SU-DHL-6 (cell line): ENCODE measurements at regions not wholly inside any gene's neighbourhood (a gene's known extent, or its start where the extent isn't known, plus 50 kb on each side); places are given as distances from the start of the nearest gene placed in this dataset.

Experiments used
- CTCF ChIP-seq: fragments of 200-600 bp; sonication (generic); IDR thresholded peaks from one replicate; pipeline ENCODE4 v1.5.1; 2017; ENCODE audit warnings: antibody characterized with exemption, mild to moderate bottlenecking, low read length, moderate library complexity; ENCODE audit not compliant: insufficient read depth, poor library complexity, severe bottlenecking
- EZH2phosphoT487 ChIP-seq: fragments of 200-600 bp; sonication (generic), shearing (Covaris generic); conservative IDR thresholded peaks from 2 replicates; pipeline ENCODE4 v1.6.1; 2018; ENCODE audit warnings: mild to moderate bottlenecking, antibody characterized with exemption, low read length, moderate library complexity, mixed read lengths

- TF ChIP-seq CTCF: no peak
- no peak for TF ChIP-seq EZH2phosphoT487
Observed at GRCh38 chr14:99030454-99030853, 241.5 kb downstream of the BCL11B start.
